Activated CD8-positive, alpha-beta memory T cell treated with anti-CD3 and anti-CD28 coated beads for 4 hours (primary cell): ENCODE measurements at regions not wholly inside any gene's neighbourhood (a gene's known extent, or its start where the extent isn't known, plus 50 kb on each side); places are given as distances from the start of the nearest gene placed in this dataset.
A peak's percentile ranks its signal among the peaks of the same experiment; 100 is the strongest.
"Not testable (repeated sequence)": the region's sequence is repeated elsewhere in the genome, so short reads cannot be mapped to it uniquely, and the experiment has no call there.

Source experiments
- DNase-seq, 2 donors: peaks; one replicate each; pipeline ENCODE4 v3.0.0-alpha.2; 2020; ENCODE audit warnings: low read depth in 2 of 2

DNA sequence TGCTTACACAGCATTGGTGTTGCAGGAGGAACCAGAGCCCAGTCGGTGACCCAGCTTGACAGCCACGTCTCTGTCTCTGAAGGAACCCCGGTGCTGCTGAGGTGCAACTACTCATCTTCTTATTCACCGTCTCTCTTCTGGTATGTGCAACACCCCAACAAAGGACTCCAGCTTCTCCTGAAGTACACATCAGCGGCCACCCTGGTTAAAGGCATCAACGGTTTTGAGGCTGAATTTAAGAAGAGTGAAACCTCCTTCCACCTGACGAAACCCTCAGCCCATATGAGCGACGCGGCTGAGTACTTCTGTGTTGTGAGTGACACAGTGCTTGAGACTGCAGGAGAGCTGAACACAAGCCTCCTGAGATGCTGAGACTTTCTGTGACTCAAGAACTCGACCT lies 173.3 kb upstream of the OR4E1 start:
- not testable (repeated sequence) for DNase-seq

DNA sequence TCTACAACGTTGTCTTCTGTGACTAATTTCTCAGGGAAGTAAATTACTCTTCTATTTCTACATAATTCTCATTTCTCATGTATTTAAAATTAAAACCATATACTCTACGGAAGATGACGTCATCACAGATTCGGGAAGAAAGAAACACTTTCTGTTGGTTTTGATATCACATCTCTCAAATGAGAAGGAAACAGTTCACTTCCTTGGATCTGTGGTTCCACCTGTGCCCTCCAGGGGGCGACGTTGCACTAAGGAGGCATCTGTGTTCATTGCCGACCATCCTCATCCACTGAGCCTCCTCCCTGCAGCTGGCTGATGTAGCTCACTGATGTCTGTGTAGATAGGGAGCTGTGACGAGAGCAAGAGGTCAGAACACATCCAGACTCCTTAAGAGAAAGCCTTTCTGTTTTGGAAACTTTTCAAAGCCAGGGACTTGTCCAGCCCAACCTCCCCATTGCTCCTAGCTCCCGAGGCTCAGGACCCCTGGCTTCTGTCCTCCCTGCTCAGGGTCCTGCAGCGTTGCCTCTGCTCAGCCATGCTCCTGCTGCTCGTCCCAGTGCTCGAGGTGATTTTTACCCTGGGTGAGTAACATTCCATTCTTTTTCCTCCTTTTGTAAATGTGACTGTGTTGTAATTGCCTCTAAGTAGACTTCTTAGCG lies 172.7 kb upstream of the OR4E1 start:
- DNase-seq, result peak; percentile 42 to 43

DNA sequence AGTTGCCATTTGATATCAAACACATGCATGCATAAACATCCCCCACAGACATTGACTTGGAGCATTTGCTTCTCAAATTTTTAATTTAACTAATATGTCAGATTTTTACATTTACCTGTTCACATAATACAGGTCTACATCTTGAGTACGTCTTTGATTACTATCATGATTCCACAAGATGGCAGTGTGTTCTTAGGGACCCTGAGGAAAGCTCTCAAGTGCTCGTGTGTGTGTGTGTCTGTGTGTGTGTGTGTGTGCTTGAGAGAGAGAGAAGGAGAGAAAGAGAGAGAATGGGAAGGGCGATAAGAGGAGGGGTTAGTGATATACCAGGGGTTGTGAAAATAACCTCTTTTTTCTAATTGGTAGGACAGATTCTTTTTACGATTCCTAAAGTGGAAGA lies 167.1 kb upstream of the OR4E1 start:
- no peak for DNase-seq

DNA sequence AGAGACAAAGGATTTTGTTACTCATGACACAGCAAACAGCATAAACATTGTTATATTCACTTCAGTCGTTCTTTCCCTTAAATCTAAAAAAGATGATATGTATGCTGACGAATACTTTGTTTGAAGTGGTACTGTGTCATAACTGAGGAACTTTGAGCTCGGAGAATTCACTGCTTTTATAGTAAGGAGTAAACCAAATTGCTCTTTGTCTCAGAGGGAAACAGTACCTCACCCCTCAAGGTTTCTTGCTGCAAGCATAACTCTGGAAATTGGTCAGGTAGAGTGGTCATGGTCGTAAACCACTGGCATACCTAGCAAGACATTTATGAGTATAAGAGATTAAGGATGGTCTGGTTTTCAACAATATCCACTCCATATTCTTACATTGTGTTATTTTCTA lies 160.2 kb upstream of the OR4E1 start:
- no peak for DNase-seq

DNA sequence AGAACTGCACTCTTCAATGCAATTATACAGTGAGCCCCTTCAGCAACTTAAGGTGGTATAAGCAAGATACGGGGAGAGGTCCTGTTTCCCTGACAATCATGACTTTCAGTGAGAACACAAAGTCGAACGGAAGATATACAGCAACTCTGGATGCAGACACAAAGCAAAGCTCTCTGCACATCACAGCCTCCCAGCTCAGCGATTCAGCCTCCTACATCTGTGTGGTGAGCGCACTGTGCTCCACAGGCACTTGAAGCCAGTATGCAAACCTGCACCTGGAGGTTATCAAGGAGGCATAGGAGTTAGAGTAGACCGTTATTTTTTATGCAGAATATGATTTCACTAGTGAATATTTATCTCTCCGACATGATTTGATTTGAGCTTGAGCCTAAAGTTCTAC lies 152.2 kb upstream of the OR4E1 start:
- no peak for DNase-seq

DNA sequence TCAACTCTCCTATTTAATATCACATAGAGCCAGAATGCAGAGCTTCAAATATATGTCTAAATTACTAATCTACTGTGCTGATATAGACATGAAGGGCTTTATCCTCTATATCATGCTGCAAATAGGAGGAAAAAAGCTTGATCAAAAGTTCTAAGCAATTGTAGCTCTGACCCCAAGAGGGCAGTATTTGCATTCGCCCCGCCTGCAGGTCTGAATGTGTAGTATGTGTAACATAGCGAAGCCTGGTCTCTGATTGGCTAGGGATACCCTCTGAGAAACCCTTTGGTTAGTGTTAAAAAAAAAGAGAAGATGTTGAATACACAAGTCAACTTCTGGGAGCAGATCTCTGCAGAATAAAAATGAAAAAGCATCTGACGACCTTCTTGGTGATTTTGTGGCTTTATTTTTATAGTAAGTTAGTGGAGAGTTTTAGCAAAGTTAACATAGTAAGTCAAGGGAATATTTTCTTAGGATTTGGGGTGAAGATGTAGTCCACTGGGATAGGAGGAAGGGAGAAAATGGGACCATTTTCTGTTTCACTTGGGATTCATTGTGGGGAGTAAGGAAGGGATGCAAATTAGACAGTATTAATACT lies 151.6 kb upstream of the OR4E1 start:
- DNase-seq, result no peak

DNA sequence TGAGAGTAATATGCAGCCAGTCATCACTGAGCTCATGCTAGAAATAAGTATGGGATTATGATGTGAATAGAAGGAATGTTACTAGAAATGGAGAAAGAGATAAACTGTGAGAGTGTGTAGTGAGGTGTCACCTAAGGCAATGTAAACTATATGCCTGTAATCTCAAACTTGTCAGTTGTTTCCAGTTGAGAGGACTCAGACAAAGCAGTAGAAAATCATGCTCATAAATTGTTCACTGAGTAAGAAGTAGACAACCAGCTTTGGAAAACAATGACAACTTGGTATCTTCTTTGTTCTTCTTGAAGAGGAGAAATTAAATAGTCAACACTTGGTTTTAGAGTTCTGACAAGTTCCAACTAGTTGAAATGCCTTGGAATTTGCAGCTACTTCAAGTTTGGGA lies 148.5 kb upstream of the OR4E1 start:
- DNase-seq, result no peak

DNA sequence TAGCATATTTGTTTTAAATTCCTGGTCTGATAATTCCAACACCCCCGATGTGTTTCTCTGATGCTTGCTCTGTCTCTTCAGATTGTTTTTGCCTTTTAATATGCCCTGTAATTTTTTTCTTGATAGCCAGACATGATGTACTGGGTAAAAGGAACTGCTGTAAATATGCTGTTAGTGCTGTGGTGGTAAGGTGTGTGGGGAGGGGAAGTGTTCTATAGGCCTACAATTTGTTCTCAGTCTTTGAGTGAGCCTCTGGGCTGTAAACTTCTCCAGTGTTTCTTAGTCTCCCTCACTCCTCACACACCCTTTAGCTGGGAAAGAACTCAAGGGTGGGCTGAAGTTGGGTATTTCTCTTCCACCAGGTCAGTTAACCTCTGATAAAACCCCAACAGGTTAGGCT lies 147.0 kb upstream of the OR4E1 start:
- DNase-seq, result no peak

DNA sequence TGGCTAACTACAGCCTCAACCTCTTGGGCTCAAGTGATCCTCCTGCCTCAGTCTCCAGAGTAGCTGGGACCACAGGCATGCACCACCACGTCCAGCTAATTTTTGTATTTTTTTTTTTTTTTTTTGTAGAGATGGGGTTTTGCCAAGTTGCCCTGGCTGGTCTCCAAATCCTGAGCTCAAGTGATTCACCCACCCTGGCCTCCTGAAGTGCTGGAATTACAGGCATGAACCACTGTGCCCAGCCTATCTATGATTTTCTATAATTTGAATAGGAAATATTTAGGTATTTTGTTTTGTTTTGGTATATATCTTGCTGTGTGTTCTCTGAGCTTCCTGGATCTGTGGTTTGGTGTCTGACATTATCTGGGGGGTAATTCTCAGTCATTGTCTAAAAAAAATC lies 146.3 kb upstream of the OR4E1 start:
- not testable (repeated sequence) for DNase-seq

DNA sequence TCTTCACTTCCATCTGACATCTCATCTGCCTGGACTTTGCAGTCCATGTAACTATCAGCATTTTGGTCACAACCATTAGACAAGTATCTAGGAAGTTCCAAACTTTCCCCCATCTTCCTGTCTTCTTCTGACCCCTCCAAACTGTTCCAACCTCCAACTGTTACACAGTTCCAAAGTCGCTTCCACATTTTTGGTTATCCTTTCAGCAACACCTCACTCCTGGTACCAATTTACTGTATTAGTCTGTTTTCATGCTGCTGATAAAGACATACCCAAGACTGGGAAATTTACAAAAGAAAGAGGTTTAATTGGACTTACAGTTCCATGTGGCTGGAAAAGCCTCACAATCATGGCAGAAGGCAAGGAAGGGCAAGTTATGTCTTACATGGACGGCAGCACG lies 143.4 kb upstream of the OR4E1 start:
- not testable (repeated sequence) for DNase-seq

DNA sequence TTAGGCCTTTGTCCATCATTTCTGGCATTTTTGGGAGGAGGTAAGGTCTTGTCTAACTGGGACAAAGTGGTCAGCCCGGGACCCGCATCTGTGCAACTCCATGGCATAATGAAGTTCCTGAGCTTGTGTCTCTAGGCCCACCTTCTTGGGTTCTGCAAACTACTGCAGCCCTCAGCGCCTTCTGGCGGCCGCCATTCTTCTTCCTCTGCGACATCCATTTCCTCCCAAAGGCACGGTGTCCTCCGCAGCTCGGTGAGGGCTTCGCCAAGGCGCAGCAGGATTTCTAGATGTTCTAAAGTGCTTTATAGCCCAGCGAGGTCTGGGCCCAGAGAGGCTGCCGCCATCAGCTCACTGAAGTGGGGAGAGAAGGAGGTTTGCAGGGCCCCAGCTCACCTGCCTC lies 134.4 kb upstream of the OR4E1 start:
- no peak for DNase-seq

DNA sequence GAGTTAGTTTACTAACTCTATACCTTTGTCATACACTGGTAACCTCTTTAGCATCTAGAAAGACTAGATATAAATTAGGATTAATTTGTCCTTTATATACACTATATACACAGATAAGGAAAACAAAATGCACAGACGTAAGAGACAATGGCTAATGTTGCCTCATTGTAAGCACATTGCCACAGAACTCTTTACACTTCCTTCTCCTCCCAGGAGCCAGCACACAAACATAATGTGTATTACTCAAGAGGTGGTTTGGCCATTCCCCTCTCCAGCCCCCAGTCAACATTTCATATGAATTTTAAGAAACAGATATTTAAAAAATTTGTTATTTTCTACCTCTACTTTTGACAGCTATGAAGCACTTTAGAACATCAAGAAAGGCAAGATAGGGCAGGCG lies 131.4 kb upstream of the OR4E1 start:
- DNase-seq, result no peak

DNA sequence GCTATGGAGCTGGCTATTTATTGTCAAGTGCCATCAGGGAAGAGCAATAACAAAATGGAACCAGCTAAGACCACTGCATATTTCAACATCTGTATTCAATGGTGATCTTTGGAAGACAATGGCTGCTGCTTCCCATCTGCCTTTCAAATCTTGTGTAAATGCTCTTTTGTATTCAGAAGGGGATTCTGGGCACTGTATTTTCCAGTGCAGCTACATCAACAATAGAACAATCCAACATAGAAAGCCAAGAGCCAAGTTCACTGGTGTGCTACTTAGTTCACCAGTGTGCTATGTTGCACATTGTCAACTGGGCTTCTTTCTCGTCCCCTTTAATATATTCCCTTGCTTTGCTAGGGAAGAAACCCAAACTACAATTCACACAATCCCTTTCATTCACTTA lies 128.8 kb upstream of the OR4E1 start:
- no peak for DNase-seq

DNA sequence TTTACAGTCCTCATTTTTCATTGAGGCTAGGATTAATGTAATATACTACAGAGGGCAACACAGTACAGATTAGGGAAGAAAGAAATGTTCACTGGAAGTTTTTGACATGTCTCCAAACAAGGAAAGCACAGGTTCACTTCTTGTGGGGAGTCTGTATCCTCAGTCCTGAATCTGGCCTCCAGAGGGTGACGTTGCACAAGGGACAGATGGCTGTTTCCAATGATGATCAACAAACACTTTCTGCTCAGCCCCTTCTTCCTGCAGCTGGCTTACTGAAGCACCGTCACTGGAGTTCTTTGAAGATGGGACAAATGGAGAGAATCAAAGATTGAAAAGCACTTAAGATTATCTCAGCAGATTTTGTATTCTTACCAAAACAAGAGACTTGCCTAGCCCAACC lies 123.3 kb upstream of the OR4E1 start:
- no peak for DNase-seq

DNA sequence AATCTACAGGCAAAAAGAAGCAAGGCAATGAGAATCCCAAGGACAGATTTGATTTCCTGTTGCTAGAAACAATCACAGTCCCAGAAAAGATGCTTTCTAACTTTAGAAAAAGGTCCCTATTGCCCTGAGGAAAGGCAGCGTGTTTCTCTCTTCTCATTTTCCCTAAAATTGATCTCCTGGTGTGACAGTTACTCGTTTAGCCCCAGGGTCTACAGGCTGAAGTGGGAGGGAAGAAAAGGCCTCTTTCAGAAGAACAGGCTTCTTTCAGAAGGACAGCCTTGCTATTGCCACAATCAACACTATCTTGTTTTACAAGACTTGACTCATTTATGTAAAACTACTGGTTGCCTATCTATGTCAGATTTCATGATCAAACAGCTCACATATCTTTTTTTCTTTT lies 121.8 kb upstream of the OR4E1 start:
- no peak for DNase-seq

DNA sequence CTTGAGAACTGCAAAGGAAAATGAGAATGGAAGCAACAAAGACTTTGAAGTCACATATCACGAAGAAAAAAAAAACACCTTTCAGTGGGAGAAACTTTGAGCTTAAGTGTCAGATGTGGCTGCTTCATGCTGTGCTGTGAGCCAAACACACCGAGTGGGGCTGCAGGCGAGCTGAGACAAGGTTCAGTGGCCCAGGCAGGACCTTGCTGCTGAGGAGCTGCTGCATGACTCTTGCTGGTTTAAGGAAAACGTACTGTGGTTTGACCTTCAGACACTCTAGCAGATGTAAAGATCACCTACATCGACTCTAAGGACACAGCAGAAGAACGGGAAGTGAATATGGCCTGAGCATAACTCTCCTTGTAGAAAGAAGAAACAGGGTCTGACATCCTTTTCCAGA lies 118.1 kb upstream of the OR4E1 start:
- no peak for DNase-seq

DNA sequence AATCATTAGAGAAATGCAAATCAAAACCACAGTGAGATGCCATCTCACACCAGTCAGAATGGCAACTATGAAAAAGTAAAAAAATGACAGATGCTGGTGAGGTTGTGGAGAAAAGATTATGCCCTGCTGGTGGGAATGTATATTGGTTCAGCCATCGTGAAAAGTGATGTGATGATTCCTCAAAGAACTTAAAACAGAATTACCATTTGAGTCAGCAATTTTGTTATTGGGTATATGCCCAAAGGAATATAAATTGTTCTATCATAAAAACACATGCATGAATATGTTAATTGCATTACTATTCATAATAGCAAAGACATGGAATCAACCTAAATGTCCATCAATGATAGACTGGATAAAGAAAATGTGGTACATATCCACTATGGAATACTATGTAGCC lies 115.1 kb upstream of the OR4E1 start:
- DNase-seq, result not testable (repeated sequence)

DNA sequence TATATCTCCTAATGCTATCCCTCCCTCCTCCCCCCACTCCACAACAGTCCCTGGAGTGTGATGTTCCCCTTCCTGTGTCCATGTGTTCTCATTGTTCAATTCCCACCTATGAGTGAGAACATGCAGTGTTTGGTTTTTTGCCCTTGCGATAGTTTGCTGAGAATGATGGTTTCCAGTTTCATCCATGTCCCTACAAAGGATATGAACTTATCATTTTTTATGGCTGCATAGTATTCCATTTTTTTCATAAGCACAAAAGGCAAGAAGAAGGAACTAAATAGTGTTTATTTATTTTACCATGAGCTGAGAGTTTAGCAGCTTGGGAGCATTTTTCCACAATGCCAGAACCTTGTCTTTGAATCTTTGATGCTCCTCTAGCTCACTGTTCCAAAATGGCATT lies 113.6 kb upstream of the OR4E1 start:
- not testable (repeated sequence) for DNase-seq

DNA sequence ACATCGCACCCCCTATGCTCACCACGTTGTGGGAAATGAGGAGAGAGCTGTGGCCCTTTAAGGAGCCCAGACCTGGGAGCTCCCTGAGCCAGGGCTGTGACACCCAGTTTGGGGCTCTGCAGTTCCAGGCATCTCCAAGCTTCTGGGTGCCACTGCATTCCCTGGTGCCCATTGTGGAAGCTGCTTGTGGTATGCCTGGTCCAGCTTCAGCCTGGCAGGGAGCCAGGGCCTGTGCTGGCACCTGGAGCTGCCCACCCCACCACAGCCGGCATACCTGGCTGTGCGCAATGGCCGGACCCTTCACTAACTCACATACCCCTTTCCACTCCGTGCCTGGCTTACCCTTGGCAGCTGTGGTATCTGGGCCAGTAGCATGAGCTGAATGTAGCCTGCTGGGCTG lies 107.9 kb upstream of the OR4E1 start:
- DNase-seq, result no peak

DNA sequence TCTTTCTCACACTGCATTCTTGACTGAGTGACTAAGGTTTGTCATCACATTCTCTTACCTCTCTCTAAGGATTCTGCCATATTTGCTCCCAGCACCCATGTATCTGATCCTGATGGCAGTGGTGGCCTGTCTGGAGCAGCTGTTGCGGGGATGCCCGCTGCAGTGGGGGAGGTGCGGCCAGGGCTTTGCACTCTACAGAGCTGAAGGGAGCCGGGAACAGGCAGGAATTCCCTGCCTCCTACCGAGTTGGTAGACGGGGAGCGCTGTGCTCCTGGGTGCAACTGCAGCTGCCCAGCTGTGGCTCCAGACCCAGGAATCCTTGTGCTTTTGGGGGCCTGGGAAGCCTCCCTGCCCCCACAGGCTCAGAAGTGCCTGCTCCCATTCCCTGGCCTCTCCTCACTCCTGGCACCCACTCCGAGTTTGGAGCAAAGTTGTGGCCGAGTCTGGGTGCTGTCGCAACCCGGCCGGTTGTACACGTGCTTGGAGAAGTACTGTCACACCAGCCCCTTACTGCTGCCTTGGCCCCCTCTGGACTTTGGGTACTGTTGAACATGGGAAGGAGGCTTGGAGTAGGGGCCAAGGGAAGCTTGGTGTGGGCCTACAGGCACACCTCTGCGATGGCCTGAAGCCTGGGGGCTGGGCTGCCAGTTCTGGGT lies 106.9 kb upstream of the OR4E1 start:
- no peak for DNase-seq

DNA sequence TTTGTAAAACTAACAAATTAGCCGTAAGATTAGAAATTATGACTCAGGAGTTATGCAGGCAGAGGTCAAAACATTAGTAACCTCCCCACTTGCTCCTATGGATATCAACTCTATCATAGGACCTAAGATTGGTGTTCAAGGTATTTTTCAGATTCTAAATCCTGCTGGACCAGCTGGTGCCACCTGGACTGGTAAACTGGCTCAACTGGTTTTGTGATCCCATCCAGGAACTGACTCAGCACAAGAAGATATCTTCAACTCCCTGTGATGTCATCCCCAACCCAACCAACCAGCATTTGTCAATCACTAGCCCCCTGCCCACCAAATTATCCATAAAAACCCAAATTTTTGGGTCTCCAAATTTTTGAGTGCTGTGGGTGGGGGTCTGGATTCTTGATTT lies 98.1 kb upstream of the OR4E1 start:
- DNase-seq, result no peak

DNA sequence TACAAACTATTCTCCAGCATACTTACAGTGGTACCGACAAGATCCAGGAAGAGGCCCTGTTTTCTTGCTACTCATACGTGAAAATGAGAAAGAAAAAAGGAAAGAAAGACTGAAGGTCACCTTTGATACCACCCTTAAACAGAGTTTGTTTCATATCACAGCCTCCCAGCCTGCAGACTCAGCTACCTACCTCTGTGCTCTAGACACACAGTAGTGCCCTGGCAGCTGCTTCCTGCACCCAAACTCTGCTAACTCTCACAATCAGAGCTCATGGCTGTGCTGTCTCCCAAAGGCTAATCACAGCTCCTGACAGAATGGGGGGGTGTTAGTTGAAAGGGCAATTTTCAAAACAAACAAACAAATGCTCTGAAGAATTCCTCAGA lies 95.2 kb upstream of the OR4E1 start:
- DNase-seq, result no peak

DNA sequence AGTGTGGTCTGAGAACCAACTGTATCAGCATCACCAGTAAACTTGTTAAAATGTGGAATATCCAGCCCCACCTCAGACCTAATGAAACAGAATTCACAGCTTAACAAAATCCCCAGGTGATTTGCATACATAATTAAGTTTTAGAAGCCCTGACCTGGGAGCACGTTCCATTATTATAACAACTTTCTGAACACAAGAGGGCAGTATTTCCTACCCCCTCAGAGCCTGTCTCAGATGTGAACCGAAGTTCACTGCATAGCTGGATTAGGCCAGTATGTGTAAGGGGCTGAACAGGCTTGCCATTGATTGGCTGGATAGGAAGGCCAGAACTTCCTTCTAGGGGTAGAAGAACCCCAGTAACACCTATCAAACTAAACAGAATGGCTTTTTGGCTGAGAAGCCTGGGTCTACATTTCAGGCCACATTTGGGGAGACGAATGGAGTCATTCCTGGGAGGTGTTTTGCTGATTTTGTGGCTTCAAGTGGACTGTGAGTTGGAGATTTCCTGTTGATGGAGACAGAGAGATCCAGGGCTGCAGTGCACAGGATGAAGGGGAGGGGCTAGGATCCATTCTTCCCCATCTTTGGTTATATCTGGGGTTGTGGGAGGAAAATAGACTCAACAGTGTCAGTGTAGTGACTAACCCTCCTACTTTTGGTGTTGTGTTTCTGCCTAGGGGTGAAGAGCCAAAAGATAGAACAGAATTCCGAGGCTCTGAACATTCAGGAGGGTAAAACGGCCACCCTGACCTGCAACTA lies 94.7 kb upstream of the OR4E1 start:
- no peak for DNase-seq
